GM18517 (cell line): ENCODE measurements at regions not wholly inside any gene's neighbourhood (a gene's known extent, or its start where the extent isn't known, plus 50 kb on each side); places are given as distances from the start of the nearest gene placed in this dataset.

ENCODE experiments used
- ATAC-seq: cut with Tn5 transposase; IDR thresholded peaks from one replicate; pipeline ENCODE4 v1.9.1; 2021; ENCODE audit warnings: mild to moderate bottlenecking, moderate library complexity; ENCODE audit not compliant: unreplicated experiment

- no peak for ATAC-seq
Observed at GRCh38 chr6:137815692-137816091, 51.4 kb upstream of the TNFAIP3 start.

- ATAC-seq = peak; percentile 35
Observed at GRCh38 chr6:137816133-137816579, 50.9 kb upstream of the TNFAIP3 start.

- no peak for ATAC-seq
Observed at GRCh38 chr6:137816688-137817618, 50.1 kb upstream of the TNFAIP3 start.
